ENCODE measurements at regions not wholly inside any gene's neighbourhood (a gene's known extent, or its start where the extent isn't known, plus 50 kb on each side); places are given as distances from the start of the nearest gene placed in this dataset.
A peak's percentile ranks its signal among the peaks of the same experiment; 100 is the strongest.

DNA sequence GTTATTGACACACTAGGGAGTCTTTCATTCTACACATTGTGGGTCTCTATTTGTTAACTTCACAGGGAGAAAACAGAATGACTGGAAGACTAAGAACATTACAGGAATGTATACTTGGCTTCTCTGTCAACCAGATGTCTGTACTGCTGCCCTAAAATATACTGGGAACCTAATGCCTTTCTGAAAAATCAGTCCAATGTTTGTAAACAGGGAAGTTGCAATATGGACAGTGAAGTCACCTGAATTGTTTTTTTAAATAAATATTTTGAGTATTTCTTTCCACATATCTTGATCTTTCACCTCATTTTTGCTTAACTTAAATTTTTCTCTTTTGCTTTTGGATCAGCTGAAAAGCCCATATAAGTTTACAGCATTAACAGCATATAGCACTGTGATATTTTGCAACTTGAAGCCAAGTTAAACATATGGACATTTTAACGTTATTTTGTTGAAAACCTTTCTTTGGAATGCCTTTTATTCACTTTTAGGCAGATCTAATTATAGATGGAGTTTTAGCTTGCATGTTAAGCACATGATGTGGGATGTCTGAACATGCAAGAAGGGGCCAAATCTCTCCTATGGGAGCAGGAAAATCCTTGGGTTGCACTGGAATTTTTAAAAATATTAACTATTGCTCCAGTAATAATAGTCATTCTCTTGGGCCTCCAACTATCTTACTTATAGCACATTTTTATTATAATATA is 137.7 kb upstream of the TWIST2 start:
- H3K27me3 ChIP-seq, result no peaks in the 10 kb centered on the region
- no peak for TF ChIP-seq CTCF (IDR thresholded peaks at IDR 0.05)
- H3K4me1 ChIP-seq, result no peaks in the 10 kb centered on the region
- H3K9me3 ChIP-seq, result no peaks in the 10 kb centered on the region
- H3K4me3 ChIP-seq, result no peak overlapping the region
- no peaks in the 10 kb centered on the region for H3K36me3 ChIP-seq
- no peak for DNase-seq (ENCODE audit: low spot score)
- H3K27ac ChIP-seq, result no peak overlapping the region

GRCh38 chr2:238710787-238711186 is 137.1 kb upstream of the TWIST2 start:
- Histone ChIP-seq H3K36me3 (no peaks in the 10 kb centered on the region), H3K9me3 (no peaks in the 10 kb centered on the region), H3K4me3 (no peak overlapping the region), H3K4me1 (no peaks in the 10 kb centered on the region), H3K27me3 (no peaks in the 10 kb centered on the region), H3K27ac (no peak overlapping the region)
- DNase-seq (ENCODE audit: low spot score), result peak; percentile 42
- TF ChIP-seq CTCF (IDR thresholded peaks at IDR 0.05), result no peak

GRCh38 chr2:238711346-238711745 is 136.5 kb upstream of the TWIST2 start:
- Histone ChIP-seq H3K27me3 (no peaks in the 10 kb centered on the region), H3K27ac (no peak overlapping the region), H3K4me1 (no peaks in the 10 kb centered on the region), H3K4me3 (no peak overlapping the region), H3K36me3 (no peaks in the 10 kb centered on the region), H3K9me3 (no peaks in the 10 kb centered on the region)
- DNase-seq (ENCODE audit: low spot score), result peak; percentile 50
- no peak for TF ChIP-seq CTCF (IDR thresholded peaks at IDR 0.05)

DNA sequence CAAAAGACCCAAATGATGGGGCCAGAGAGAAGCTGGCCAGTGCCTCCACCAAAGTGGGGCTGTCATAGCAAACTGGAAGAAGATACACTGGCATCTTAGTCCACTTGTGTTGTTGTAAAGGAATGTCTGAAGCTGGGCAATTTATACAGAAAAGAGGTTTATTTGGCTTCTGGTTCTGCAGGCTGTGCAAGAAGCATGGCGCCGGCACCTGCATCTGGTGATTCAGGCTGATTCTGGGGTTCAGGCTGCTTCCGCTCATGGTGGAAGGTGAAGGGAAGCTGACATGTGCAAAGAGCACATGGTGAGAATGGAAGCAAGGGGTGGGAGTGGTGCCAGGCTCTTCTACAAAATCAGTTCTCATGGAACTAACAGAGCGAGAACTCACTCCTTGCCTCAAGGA is 135.9 kb upstream of the TWIST2 start:
- no peak overlapping the region for H3K4me3 ChIP-seq
- H3K9me3 ChIP-seq, result no peaks in the 10 kb centered on the region
- H3K4me1 ChIP-seq, result no peaks in the 10 kb centered on the region
- no peak overlapping the region for H3K27ac ChIP-seq
- H3K27me3 ChIP-seq, result no peaks in the 10 kb centered on the region
- no peak for DNase-seq (ENCODE audit: low spot score)
- no peak for TF ChIP-seq CTCF (IDR thresholded peaks at IDR 0.05)
- no peaks in the 10 kb centered on the region for H3K36me3 ChIP-seq

DNA sequence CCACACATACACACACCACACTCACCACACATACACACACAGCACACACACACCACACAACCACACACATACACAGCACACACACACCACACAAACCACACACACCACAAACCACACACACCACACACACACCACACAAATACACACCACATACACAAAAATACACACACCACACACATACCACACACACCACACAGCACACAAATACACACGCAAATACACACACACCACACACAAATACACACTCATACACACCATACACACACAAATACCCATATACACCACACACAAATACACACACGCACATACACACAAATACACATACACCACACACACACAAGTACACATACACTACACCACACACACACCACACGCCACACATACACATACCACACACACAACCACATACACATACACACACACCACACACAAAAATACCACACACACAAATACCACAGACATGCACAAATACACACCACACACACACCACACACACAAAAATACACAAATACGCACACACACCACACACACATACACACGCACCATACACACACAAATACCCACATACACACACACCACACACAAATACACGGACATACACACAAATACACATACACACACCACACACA is 134.6 kb upstream of the TWIST2 start:
- Histone ChIP-seq H3K4me3 (no peak overlapping the region), H3K4me1 (no peaks in the 10 kb centered on the region), H3K27me3 (no peaks in the 10 kb centered on the region), H3K9me3 (no peaks in the 10 kb centered on the region), H3K36me3 (no peaks in the 10 kb centered on the region), H3K27ac (no peak overlapping the region)
- no peak for TF ChIP-seq CTCF (IDR thresholded peaks at IDR 0.05)
- DNase-seq (ENCODE audit: low spot score), result no peak
